A673 (cell line): ENCODE measurements at regions not wholly inside any gene's neighbourhood (a gene's known extent, or its start where the extent isn't known, plus 50 kb on each side); places are given as distances from the start of the nearest gene placed in this dataset.

Experiments used
- BruUV-seq: library from RNA; stranded (reverse); fragments of 400-500 nt; replicated peaks from 2 replicates; lab custom pipeline; 2021; lab: Mats Ljungman, UMichigan
- CTCF ChIA-PET: fragments of 300-600 bp; sonication (Branson Sonifier 250); formaldehyde crosslinking; loops from one replicate; lab custom pipeline; 2022; ENCODE audit warnings: antibody characterized with exemption; lab: Charles Lee
- POLR2A ChIA-PET: fragments of 300-600 bp; sonication (Branson Sonifier 250); formaldehyde crosslinking; loops from one replicate; lab custom pipeline; 2022; ENCODE audit warnings: antibody characterized with exemption; ENCODE audit not compliant: low non-redundant PET; lab: Charles Lee
- DNase-seq: peaks from one replicate; pipeline ENCODE4 v3.0.0-alpha.2; 2015; ENCODE audit warnings: low spot score
- H3K27ac ChIP-seq: fragments of 200-600 bp; sonication (generic); 2 replicates; pipeline ENCODE4 v1.5.1; 2016; ENCODE audit warnings: mixed run types, low read depth, mild to moderate bottlenecking, mixed read lengths, antibody characterized with exemption, low read length; ENCODE audit not compliant: poor library complexity, severe bottlenecking
- H3K27me3 ChIP-seq: fragments of 200-600 bp; sonication (generic); replicated peaks from 2 replicates; pipeline ENCODE4 v1.6.1; 2017; ENCODE audit warnings: mixed run types, low read depth, mild to moderate bottlenecking, mixed read lengths, antibody characterized with exemption, low read length; ENCODE audit not compliant: insufficient read depth, poor library complexity
- H3K36me3 ChIP-seq: fragments of 200-600 bp; sonication (generic); 2 replicates; pipeline ENCODE4 v1.6.1; 2016; ENCODE audit warnings: mixed run types, mild to moderate bottlenecking, mixed read lengths, antibody characterized with exemption, low read length; ENCODE audit not compliant: insufficient read depth, poor library complexity, severe bottlenecking
- H3K4me1 ChIP-seq: fragments of 200-600 bp; sonication (generic); 2 replicates; pipeline ENCODE4 v1.6.1; 2017; ENCODE audit warnings: mixed run types, mild to moderate bottlenecking, mixed read lengths, antibody characterized with exemption, low read length; ENCODE audit not compliant: insufficient read depth, poor library complexity, severe bottlenecking
- H3K4me3 ChIP-seq: fragments of 200-600 bp; sonication (generic); 2 replicates; pipeline ENCODE4 v1.5.1; 2016; ENCODE audit warnings: low read depth, mixed run types, mild to moderate bottlenecking, mixed read lengths, low read length; ENCODE audit not compliant: poor library complexity, severe bottlenecking
- H3K9me3 ChIP-seq: fragments of 200-600 bp; sonication (generic); 2 replicates; pipeline ENCODE4 v1.6.1; 2016; ENCODE audit warnings: mixed run types, low read depth, mild to moderate bottlenecking, mixed read lengths, antibody characterized with exemption, low read length; ENCODE audit not compliant: poor library complexity, severe bottlenecking
- EZH2 ChIP-seq: fragments of 200-600 bp; sonication (generic); IDR thresholded peaks from 2 replicates; pipeline ENCODE4 v1.6.1; 2017; ENCODE audit warnings: borderline replicate concordance, low read depth, mild to moderate bottlenecking, mixed read lengths, antibody characterized with exemption, low read length; ENCODE audit not compliant: poor library complexity, severe bottlenecking
- intact Hi-C: fragments of 100-400 bp; cut with micrococcal nuclease; formaldehyde crosslinking; loops from one replicate; pipeline ENCODE4 v1.10.0; 2022; ENCODE audit not compliant: unreplicated experiment
- TF ChIP-seq, protein P1 (sequence below): fragments of 300-800, 200-600 bp; sonication (generic); conservative IDR thresholded peaks from 2 replicates; pipeline ENCODE4 v1.5.1; 2017; ENCODE audit warnings: low read depth, mild to moderate bottlenecking, antibody characterized with exemption, low read length, moderate library complexity, mixed read lengths

DNA sequence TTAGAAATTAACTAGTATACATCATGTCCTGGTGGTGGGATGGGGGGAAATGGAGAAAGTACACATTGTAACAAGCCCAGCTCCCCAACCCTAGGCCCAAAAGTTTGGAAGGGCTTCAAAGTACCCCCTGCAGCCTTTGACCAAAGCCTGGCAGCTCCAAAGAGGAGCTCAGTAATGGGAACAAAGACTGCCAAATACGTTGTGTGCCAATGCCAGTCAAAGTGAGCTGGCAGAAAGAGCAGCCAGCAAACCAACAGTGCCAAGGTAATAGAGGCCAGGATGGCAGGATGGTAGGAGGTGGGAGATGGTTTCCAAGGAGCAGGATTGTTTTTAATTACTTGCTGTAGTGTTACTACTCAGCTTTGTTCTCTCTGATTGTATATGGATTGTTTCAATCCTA, 248.3 kb downstream of the COX7C start:
- no peaks in the 10 kb centered on the region for H3K27me3 ChIP-seq
- no peaks in the 10 kb centered on the region for H3K4me1 ChIP-seq
- no peak overlapping the region for H3K27ac ChIP-seq
- H3K9me3 ChIP-seq, result no peaks in the 10 kb centered on the region
- DNase-seq, result no peak
- ChIA-PET POLR2A (no interaction called here), CTCF (no interaction called here)
- BruUV-seq, result no TSS peak
- no peaks in the 10 kb centered on the region for H3K36me3 ChIP-seq
- TF ChIP-seq, protein P1, sequence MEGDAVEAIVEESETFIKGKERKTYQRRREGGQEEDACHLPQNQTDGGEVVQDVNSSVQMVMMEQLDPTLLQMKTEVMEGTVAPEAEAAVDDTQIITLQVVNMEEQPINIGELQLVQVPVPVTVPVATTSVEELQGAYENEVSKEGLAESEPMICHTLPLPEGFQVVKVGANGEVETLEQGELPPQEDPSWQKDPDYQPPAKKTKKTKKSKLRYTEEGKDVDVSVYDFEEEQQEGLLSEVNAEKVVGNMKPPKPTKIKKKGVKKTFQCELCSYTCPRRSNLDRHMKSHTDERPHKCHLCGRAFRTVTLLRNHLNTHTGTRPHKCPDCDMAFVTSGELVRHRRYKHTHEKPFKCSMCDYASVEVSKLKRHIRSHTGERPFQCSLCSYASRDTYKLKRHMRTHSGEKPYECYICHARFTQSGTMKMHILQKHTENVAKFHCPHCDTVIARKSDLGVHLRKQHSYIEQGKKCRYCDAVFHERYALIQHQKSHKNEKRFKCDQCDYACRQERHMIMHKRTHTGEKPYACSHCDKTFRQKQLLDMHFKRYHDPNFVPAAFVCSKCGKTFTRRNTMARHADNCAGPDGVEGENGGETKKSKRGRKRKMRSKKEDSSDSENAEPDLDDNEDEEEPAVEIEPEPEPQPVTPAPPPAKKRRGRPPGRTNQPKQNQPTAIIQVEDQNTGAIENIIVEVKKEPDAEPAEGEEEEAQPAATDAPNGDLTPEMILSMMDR, result no peak
- TF ChIP-seq EZH2, result no peak
- intact Hi-C loops, result no loop called here
- H3K4me3 ChIP-seq, result no peak overlapping the region

DNA sequence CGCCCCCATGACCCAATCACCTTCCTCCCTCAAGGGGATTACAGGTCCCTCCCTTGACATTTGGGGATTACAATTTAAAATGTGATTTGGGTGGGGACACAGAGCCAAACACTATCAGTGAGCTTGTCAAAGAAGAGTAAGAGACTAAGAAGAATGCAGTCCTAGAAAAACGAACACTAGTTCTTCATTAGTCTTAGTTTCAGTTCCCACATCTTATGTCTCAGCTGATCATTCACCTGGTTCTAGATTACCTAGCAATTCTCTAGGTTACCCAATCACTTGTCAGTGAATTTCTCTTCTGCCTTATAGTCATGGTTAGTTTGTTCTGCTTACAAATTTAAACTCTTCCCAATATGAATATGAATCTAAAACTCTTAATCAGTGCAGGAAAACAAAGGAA, 251.5 kb downstream of the COX7C start:
- POLR2A ChIA-PET, result no interaction called here
- CTCF ChIA-PET, result no interaction called here
- H3K4me1 ChIP-seq, result no peaks in the 10 kb centered on the region
- no TSS peak for BruUV-seq
- no peak overlapping the region for H3K4me3 ChIP-seq
- no peak overlapping the region for H3K27ac ChIP-seq
- no peaks in the 10 kb centered on the region for H3K27me3 ChIP-seq
- H3K9me3 ChIP-seq, result no peaks in the 10 kb centered on the region
- no peaks in the 10 kb centered on the region for H3K36me3 ChIP-seq
- no peak for DNase-seq
- TF ChIP-seq, protein P1, result no peak
- no peak for TF ChIP-seq EZH2
- intact Hi-C loops, result no loop called here

DNA sequence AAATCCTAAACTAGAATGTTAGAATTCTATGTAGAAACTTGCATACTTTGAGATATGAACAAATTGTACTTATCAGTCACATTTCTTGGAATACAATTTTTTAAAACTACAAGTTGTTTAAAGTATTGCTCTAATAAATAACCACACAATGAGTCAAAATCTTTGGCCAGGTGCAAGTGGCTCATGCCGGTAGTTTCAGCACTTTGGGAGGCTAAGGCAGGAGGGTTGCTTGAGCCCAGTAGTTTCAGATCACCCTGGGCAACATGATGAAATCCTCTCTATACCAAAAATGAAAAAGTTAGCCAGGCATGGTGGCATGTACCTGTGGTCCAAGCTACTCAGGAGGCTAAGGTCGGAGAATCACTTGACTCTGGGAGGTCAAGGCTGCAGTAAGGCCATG, 257.8 kb downstream of the COX7C start:
- no peaks in the 10 kb centered on the region for H3K36me3 ChIP-seq
- POLR2A ChIA-PET, result no interaction called here
- H3K9me3 ChIP-seq, result no peaks in the 10 kb centered on the region
- H3K4me1 ChIP-seq, result no peaks in the 10 kb centered on the region
- TF ChIP-seq, protein P1, result no peak
- no peak for TF ChIP-seq EZH2
- no peak for DNase-seq
- no peak overlapping the region for H3K27ac ChIP-seq
- no TSS peak for BruUV-seq
- no peaks in the 10 kb centered on the region for H3K27me3 ChIP-seq
- intact Hi-C loops, result no loop called here
- H3K4me3 ChIP-seq, result no peak overlapping the region
- CTCF ChIA-PET, result no interaction called here
